ENCODE measurements at regions not wholly inside any gene's neighbourhood (a gene's known extent, or its start where the extent isn't known, plus 50 kb on each side); places are given as distances from the start of the nearest gene placed in this dataset.

- TF ChIP-seq CTBP1 (IDR thresholded peaks at IDR 0.05; ENCODE audit: borderline replicate concordance) (peak; percentile 32; the same call in 1 of the 2 replicates), CBX3 (IDR thresholded peaks at IDR 0.05; ENCODE audit: borderline replicate concordance in 1 of 2, low read length in 2 of 2) (no peak), SMARCC2 (IDR thresholded peaks at IDR 0.05; ENCODE audit: low read depth) (peak; percentile 66; the same call in 1 of the 2 replicates), TBL1XR1 (IDR thresholded peaks at IDR 0.05; ENCODE audit: low read length in 2 of 2) (peak in 1 of 2 experiments; percentile 63; a peak in 1 of 4 replicates), EP300 (IDR thresholded peaks at IDR 0.05; ENCODE audit: low read length) (peak; percentile 69), TEAD4 (IDR thresholded peaks at IDR 0.05; ENCODE audit: low read length) (peak; percentile 46; the same call in 1 of the 2 replicates), TEAD4 (CRISPR knock-in tag; IDR thresholded peaks at IDR 0.05; ENCODE audit: borderline replicate concordance) (no peak), HDAC8 (tag; IDR thresholded peaks at IDR 0.05) (no peak), ZNF175 (CRISPR knock-in tag; IDR thresholded peaks at IDR 0.05; ENCODE audit: low read depth) (0 out of 2 replicates have a peak, but pooled peaks have one; percentile 42), ARID1B (IDR thresholded peaks at IDR 0.05) (peak; percentile 84), FOS (IDR thresholded peaks at IDR 0.05; ENCODE audit: extremely low read depth, insufficient read length) (peak; percentile 7), PHF21A (IDR thresholded peaks at IDR 0.05; ENCODE audit: borderline replicate concordance, low read depth) (no peak), FOXM1 (IDR thresholded peaks at IDR 0.05; ENCODE audit: low read depth) (0 out of 2 replicates have a peak, but pooled peaks have one; percentile 22), FOXM1 (CRISPR knock-in tag; IDR thresholded peaks at IDR 0.05; ENCODE audit: low read depth) (no peak), GABPA (tag; conservative IDR thresholded peaks at IDR 0.05; ENCODE audit: low read depth) (peak; percentile 22; the same call in 1 of the 2 replicates), ZNF282 (CRISPR knock-in tag; IDR thresholded peaks at IDR 0.05) (no peak), TARDBP (IDR thresholded peaks at IDR 0.05) (no peak), ZNF384 (IDR thresholded peaks at IDR 0.05; ENCODE audit: low read depth, low read length) (peak; percentile 95), SOX6 (IDR thresholded peaks at IDR 0.05) (peak; percentile 54; the same call in 1 of the 2 replicates), CREB3 (tag; conservative IDR thresholded peaks at IDR 0.05; ENCODE audit: low read depth) (no peak), CEBPB (tag; IDR thresholded peaks at IDR 0.05) (peak; percentile 51; the same call in 1 of the 2 replicates), ZKSCAN3 (CRISPR knock-in tag; IDR thresholded peaks at IDR 0.05) (no peak)
- TF ChIP-seq, protein P1, sequence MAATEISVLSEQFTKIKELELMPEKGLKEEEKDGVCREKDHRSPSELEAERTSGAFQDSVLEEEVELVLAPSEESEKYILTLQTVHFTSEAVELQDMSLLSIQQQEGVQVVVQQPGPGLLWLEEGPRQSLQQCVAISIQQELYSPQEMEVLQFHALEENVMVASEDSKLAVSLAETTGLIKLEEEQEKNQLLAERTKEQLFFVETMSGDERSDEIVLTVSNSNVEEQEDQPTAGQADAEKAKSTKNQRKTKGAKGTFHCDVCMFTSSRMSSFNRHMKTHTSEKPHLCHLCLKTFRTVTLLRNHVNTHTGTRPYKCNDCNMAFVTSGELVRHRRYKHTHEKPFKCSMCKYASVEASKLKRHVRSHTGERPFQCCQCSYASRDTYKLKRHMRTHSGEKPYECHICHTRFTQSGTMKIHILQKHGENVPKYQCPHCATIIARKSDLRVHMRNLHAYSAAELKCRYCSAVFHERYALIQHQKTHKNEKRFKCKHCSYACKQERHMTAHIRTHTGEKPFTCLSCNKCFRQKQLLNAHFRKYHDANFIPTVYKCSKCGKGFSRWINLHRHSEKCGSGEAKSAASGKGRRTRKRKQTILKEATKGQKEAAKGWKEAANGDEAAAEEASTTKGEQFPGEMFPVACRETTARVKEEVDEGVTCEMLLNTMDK (IDR thresholded peaks at IDR 0.05; ENCODE audit: borderline replicate concordance, insufficient read depth, low read depth, low read length, poor library complexity, severe bottlenecking), result no peak
- TF ChIP-seq, protein P2, sequence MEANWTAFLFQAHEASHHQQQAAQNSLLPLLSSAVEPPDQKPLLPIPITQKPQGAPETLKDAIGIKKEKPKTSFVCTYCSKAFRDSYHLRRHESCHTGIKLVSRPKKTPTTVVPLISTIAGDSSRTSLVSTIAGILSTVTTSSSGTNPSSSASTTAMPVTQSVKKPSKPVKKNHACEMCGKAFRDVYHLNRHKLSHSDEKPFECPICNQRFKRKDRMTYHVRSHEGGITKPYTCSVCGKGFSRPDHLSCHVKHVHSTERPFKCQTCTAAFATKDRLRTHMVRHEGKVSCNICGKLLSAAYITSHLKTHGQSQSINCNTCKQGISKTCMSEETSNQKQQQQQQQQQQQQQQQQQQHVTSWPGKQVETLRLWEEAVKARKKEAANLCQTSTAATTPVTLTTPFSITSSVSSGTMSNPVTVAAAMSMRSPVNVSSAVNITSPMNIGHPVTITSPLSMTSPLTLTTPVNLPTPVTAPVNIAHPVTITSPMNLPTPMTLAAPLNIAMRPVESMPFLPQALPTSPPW (CRISPR knock-in tag; IDR thresholded peaks at IDR 0.05), result peak; percentile 22; the same call in 1 of the 2 replicates
- TF ChIP-seq, protein P3, sequence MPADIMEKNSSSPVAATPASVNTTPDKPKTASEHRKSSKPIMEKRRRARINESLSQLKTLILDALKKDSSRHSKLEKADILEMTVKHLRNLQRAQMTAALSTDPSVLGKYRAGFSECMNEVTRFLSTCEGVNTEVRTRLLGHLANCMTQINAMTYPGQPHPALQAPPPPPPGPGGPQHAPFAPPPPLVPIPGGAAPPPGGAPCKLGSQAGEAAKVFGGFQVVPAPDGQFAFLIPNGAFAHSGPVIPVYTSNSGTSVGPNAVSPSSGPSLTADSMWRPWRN (IDR thresholded peaks at IDR 0.05; ENCODE audit: low read depth), result peak; percentile 54; the same call in 1 of the 2 replicates
These were observed 248.7 kb downstream of the FZD1 start (continued) for GRCh38 chr7:91512958-91513357.
